ENCODE measurements at regions not wholly inside any gene's neighbourhood (a gene's known extent, or its start where the extent isn't known, plus 50 kb on each side); places are given as distances from the start of the nearest gene placed in this dataset.

GRCh38 chr14:65939184-65939583 is 526.7 kb downstream of the FUT8 start:
- DNase-seq (no peak), ATAC-seq (ENCODE audit: low read depth) (no peak)
- H3K4me2 ChIP-seq (ENCODE audit: low read depth, low read length) = no peak overlapping the region
- no peaks in the 10 kb centered on the region for H3K9me1 ChIP-seq (ENCODE audit: insufficient read depth, low read length)
- H3K4me3 ChIP-seq (ENCODE audit: insufficient read depth, low read depth, low read length) = no peak overlapping the region
- H3K9ac ChIP-seq (ENCODE audit: low read depth, low read length) = no peak overlapping the region
- no peak overlapping the region for H3K4ac ChIP-seq (ENCODE audit: low read depth, low read length)
- ChIA-PET POLR2A (ENCODE audit: unreplicated experiment) (no interaction called here), CTCF (interaction anchor here (0.6 to 1.1 kb wide), 2 partner anchors 16 to 20 kb away, joined by 3 read pairs; no protein-coding TSS in a partner anchor)
- no peak overlapping the region for H3K27ac ChIP-seq (ENCODE audit: insufficient read depth, low read length)
- WGBS, 2 experiments (ENCODE audit: extremely low coverage in 2 of 2, insufficient read length in 1 of 2) = no CpG with 5 or more reads among the region's 1 CpG
- no peaks in the 10 kb centered on the region for H3K27me3 ChIP-seq (ENCODE audit: control insufficient read depth, insufficient read depth, low read length)
- no peak for TF ChIP-seq RAD21 (IDR thresholded peaks at IDR 0.05; ENCODE audit: low read length)
- 0 out of 2 replicates have a peak, but pooled peaks have one; percentile 25 for TF ChIP-seq MAFK (IDR thresholded peaks at IDR 0.05; ENCODE audit: low read depth, low read length)
- no peak overlapping the region for H2AFZ ChIP-seq (replicated peaks; ENCODE audit: low read length, poor library complexity)
- H3K79me1 ChIP-seq (ENCODE audit: low read depth in 1 of 2, low read length in 2 of 2) = no peaks in the 10 kb centered on the region
- no peak overlapping the region for H2BK15ac ChIP-seq (ENCODE audit: low read depth, low read length)
- no TSS peak for BruUV-seq (replicated peaks)
- H2BK120ac ChIP-seq (ENCODE audit: low read depth, low read length) = no peak overlapping the region
- no peak overlapping the region for H4K5ac ChIP-seq (ENCODE audit: low read depth, low read length)
- H3K9me3 ChIP-seq (ENCODE audit: control insufficient read depth, insufficient read depth, low read length) = no peaks in the 10 kb centered on the region
- H4K20me1 ChIP-seq (ENCODE audit: insufficient read depth, low read length) = no peaks in the 10 kb centered on the region
- H3K23ac ChIP-seq (ENCODE audit: low read depth, low read length) = no peak overlapping the region
- no peak overlapping the region for H2BK5ac ChIP-seq (ENCODE audit: low read depth, low read length, poor library complexity, severe bottlenecking)
- H3K18ac ChIP-seq (ENCODE audit: low read depth, low read length) = no peak overlapping the region
- H3K36me3 ChIP-seq (ENCODE audit: control insufficient read depth, insufficient read depth, low read length) = no peaks in the 10 kb centered on the region
- H2AK5ac ChIP-seq (ENCODE audit: low read depth, low read length) = no peak overlapping the region
- no peak overlapping the region for H2BK20ac ChIP-seq (ENCODE audit: low read depth, low read length)
- no peaks in the 10 kb centered on the region for H3K4me1 ChIP-seq (ENCODE audit: control insufficient read depth, insufficient read depth, low read length)
- intact Hi-C loops (cut with micrococcal nuclease) (no loop called here), dilution Hi-C loops (cut with HindIII; ENCODE audit: low sequenced_read_pairs, unreplicated experiment) (no loop called here), in situ Hi-C loops (cut with MboI; ENCODE audit: low sequenced_read_pairs) (no loop called here)
- H3K14ac ChIP-seq (replicated peaks; ENCODE audit: low read depth, low read length) = no peak overlapping the region
- H3K56ac ChIP-seq (ENCODE audit: extremely low read depth, insufficient read depth, low read length) = no peak overlapping the region
- H2AK9ac ChIP-seq (replicated peaks; ENCODE audit: low read depth, low read length, poor library complexity) = no peak overlapping the region
- H4K8ac ChIP-seq (ENCODE audit: low read depth in 2 of 2, low read length in 2 of 2) = no peak overlapping the region
- no peak overlapping the region for H4K91ac ChIP-seq (ENCODE audit: insufficient read depth, low read depth, low read length)
